PC-3 (cell line): ENCODE measurements at regions not wholly inside any gene's neighbourhood (a gene's known extent, or its start where the extent isn't known, plus 50 kb on each side); places are given as distances from the start of the nearest gene placed in this dataset.

Experiments used
- EZH2phosphoT487 ChIP-seq: fragments of 300-600 bp; sonication (generic); IDR thresholded peaks from 2 replicates; pipeline ENCODE4 v1.6.1; 2018; ENCODE audit warnings: mild to moderate bottlenecking, antibody characterized with exemption, low read length, borderline replicate concordance
- TF ChIP-seq, protein P1 (sequence below): fragments of 300-600 bp; sonication (generic); conservative IDR thresholded peaks from 2 replicates; pipeline ENCODE4 v1.5.1; 2017; ENCODE audit warnings: antibody characterized with exemption, low read depth, mild to moderate bottlenecking, low read length

DNA sequence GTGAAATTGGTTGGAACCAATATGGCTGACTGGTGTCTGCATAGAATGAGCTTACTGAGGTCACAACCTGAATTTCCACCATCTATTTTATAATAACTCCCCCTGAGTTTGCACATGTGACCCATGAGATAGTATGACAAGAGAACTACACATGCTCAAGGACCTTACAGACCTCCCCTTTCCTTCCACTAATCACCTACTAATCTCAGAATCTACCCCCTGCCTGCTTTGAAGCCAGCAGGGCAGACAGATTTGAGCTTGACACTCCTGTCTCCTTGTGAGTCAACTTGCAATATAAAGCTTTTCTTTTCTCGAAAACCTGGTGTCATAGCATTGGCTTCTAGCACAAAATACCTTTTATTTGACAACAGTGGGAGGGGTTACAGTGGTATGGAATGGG, 248.4 kb downstream of the RFC3 start:
- TF ChIP-seq, protein P1, sequence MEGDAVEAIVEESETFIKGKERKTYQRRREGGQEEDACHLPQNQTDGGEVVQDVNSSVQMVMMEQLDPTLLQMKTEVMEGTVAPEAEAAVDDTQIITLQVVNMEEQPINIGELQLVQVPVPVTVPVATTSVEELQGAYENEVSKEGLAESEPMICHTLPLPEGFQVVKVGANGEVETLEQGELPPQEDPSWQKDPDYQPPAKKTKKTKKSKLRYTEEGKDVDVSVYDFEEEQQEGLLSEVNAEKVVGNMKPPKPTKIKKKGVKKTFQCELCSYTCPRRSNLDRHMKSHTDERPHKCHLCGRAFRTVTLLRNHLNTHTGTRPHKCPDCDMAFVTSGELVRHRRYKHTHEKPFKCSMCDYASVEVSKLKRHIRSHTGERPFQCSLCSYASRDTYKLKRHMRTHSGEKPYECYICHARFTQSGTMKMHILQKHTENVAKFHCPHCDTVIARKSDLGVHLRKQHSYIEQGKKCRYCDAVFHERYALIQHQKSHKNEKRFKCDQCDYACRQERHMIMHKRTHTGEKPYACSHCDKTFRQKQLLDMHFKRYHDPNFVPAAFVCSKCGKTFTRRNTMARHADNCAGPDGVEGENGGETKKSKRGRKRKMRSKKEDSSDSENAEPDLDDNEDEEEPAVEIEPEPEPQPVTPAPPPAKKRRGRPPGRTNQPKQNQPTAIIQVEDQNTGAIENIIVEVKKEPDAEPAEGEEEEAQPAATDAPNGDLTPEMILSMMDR, result no peak
- no peak for TF ChIP-seq EZH2phosphoT487
